PC-9 (cell line): ENCODE measurements at regions not wholly inside any gene's neighbourhood (a gene's known extent, or its start where the extent isn't known, plus 50 kb on each side); places are given as distances from the start of the nearest gene placed in this dataset.

Experiments
- BruUV-seq: library from RNA; stranded (reverse); fragments of 400-500 nt; replicated peaks from 2 replicates; lab custom pipeline; 2021; lab: Mats Ljungman, UMichigan
- CTCF ChIA-PET: fragments of 300-600 bp; sonication (Branson Sonifier 250); formaldehyde crosslinking; loops from one replicate; lab custom pipeline; 2022; ENCODE audit warnings: antibody characterized with exemption; lab: Charles Lee
- POLR2A ChIA-PET: fragments of 300-600 bp; sonication (Branson Sonifier 250); formaldehyde crosslinking; loops from one replicate; lab custom pipeline; 2022; ENCODE audit warnings: antibody characterized with exemption; ENCODE audit not compliant: unreplicated experiment; lab: Charles Lee
- DNase-seq, 2 experiments: peaks; one replicate each; pipeline versions ENCODE4 v3.0.0 to v3.0.0-alpha.2; 2015 to 2022; ENCODE audit warnings: mixed read lengths in 1 of 2
- H2AFZ ChIP-seq: fragments of 200-600 bp; sonication (generic); 2 replicates; pipeline ENCODE4 v1.8.1; 2017; ENCODE audit warnings: antibody characterized with exemption
- H3F3A ChIP-seq: fragments of 200-600 bp; sonication (generic); 2 replicates; pipeline ENCODE4 v1.8.1; 2017; ENCODE audit warnings: antibody characterized with exemption, mild to moderate bottlenecking, low read depth; ENCODE audit not compliant: insufficient read depth
- H3K27ac ChIP-seq: fragments of 200-600 bp; sonication (generic); 2 replicates; pipeline ENCODE4 v1.6.1; 2016; ENCODE audit warnings: mixed run types
- H3K27me3 ChIP-seq: fragments of 200-600 bp; sonication (generic); 2 replicates; pipeline ENCODE4 v1.6.1; 2016; ENCODE audit warnings: low read depth, mixed run types; ENCODE audit not compliant: insufficient read depth
- H3K36me3 ChIP-seq: fragments of 200-600 bp; sonication (generic); 2 replicates; pipeline ENCODE4 v1.6.1; 2016; ENCODE audit warnings: low read depth, mixed run types
- H3K4me1 ChIP-seq: fragments of 200-600 bp; sonication (generic); replicated peaks from 2 replicates; pipeline ENCODE4 v1.6.1; 2016; ENCODE audit warnings: mixed run types; ENCODE audit not compliant: insufficient read depth
- H3K4me2 ChIP-seq: fragments of 200-600 bp; sonication (generic); 2 replicates; pipeline ENCODE4 v1.6.1; 2017; ENCODE audit warnings: mixed run types
- H3K4me3 ChIP-seq: fragments of 200-600 bp; sonication (generic); 2 replicates; pipeline ENCODE4 v1.6.1; 2016; ENCODE audit warnings: mixed run types
- H3K79me2 ChIP-seq: fragments of 200-600 bp; sonication (generic); 2 replicates; pipeline ENCODE4 v1.6.1; 2017; ENCODE audit warnings: low read depth, mixed run types
- H3K9me2 ChIP-seq: fragments of 200-600 bp; sonication (generic); 2 replicates; pipeline ENCODE4 v1.8.1; 2017; ENCODE audit warnings: mild to moderate bottlenecking; ENCODE audit not compliant: insufficient read depth
- H3K9me3 ChIP-seq: fragments of 200-600 bp; sonication (generic); 2 replicates; pipeline ENCODE4 v1.8.1; 2016; ENCODE audit warnings: low read depth; ENCODE audit not compliant: insufficient read depth
- H4K20me1 ChIP-seq: fragments of 200-600 bp; sonication (generic); 2 replicates; pipeline ENCODE4 v1.8.1; 2017; ENCODE audit not compliant: insufficient read depth
- CTCF ChIP-seq: fragments of 200-600 bp; sonication (generic); conservative IDR thresholded peaks from 2 replicates; pipeline ENCODE4 v1.6.1; 2017; ENCODE audit warnings: mixed run types, antibody characterized with exemption, mild to moderate bottlenecking, moderate library complexity
- EZH2 ChIP-seq: fragments of 200-600 bp; sonication (generic); IDR thresholded peaks from 2 replicates; pipeline ENCODE4 v1.8.0; 2017; ENCODE audit warnings: antibody characterized with exemption, low read depth
- intact Hi-C: fragments of 100-400 bp; cut with micrococcal nuclease; formaldehyde crosslinking; loops from one replicate; pipeline ENCODE4 v1.10.0; 2022; ENCODE audit not compliant: unreplicated experiment

- Histone ChIP-seq H3K4me2 (no peak overlapping the region), H3K9me3 (no peaks in the 10 kb centered on the region), H4K20me1 (no peaks in the 10 kb centered on the region; the same call in 1 of the 2 replicates), H3K36me3 (no peaks in the 10 kb centered on the region), H3K4me1 (no peaks in the 10 kb centered on the region), H3K79me2 (0 out of 2 replicates have a peak, but pooled peaks cover 12% of the 10 kb centered on the region), H3K9me2 (no peaks in the 10 kb centered on the region), H3K4me3 (no peak overlapping the region), H3F3A (no peaks in the 10 kb centered on the region), H2AFZ (no peak overlapping the region), H3K27ac (no peak overlapping the region), H3K27me3 (no peaks in the 10 kb centered on the region)
- BruUV-seq: no TSS peak
- intact Hi-C loops: no loop called here
- TF ChIP-seq EZH2: no peak
- DNase-seq: no peak
- POLR2A ChIA-PET: no interaction called here
- CTCF ChIA-PET: no interaction called here
These were observed 222.9 kb upstream of the PWP1 start for GRCh38 chr12:107462428-107463332.

DNA sequence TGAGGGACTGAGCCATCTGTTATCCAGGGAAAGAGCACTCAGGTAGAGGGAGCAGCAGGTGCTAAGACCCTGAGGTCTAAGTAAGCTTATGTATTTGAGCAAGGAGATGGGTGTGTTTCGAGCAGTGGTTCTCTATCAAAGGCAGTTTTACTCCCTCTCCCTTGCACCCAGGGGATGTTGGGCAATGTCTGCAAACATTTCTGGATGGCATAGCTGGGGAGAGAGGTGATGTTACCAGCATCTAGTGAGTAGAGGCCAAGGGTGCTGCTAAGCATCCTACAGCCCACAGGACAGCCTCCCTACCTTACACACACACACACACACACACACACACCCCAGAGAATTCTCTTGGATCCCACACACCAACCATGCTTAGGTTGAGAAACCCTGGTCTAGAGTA, 221.0 kb upstream of the PWP1 start:
- CTCF ChIA-PET: no interaction called here
- H3K27me3 ChIP-seq: no peaks in the 10 kb centered on the region
- H3K4me3 ChIP-seq: no peak overlapping the region
- H2AFZ ChIP-seq: no peak overlapping the region
- no peaks in the 10 kb centered on the region; the same call in 1 of the 2 replicates for H4K20me1 ChIP-seq
- no peaks in the 10 kb centered on the region for H3K36me3 ChIP-seq
- POLR2A ChIA-PET: no interaction called here
- no peaks in the 10 kb centered on the region for H3K4me1 ChIP-seq
- H3K9me2 ChIP-seq: no peaks in the 10 kb centered on the region
- 0 out of 2 replicates have a peak, but pooled peaks cover 12% of the 10 kb centered on the region for H3K79me2 ChIP-seq
- H3K27ac ChIP-seq: no peak overlapping the region
- intact Hi-C loops: no loop called here
- H3K4me2 ChIP-seq: no peak overlapping the region
- H3K9me3 ChIP-seq: no peaks in the 10 kb centered on the region
- no peaks in the 10 kb centered on the region for H3F3A ChIP-seq
- TF ChIP-seq EZH2 (no peak), CTCF (no peak)
- no peak for DNase-seq
- BruUV-seq: no TSS peak

DNA sequence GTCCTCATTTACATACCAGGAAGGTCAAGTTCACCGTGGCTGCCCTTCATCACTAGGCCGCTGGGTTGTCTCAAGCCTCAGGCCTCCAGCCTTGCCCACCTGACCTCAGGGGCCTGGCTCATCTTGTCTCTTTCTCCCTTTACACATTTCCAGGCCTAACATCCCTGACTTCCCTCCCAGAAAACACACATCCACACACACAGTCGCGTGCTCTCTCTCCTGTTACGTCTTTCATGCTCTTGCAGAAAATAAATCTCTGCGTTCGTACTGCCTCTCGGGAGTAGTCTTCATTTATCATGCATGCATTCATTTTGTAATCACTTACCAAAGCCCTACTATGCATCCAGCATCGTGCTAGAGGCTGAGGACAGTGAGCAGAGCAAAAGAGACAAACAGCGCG, 220.0 kb upstream of the PWP1 start:
- H3K4me3 ChIP-seq: no peak overlapping the region
- no peak for DNase-seq
- no peaks in the 10 kb centered on the region for H3F3A ChIP-seq
- no peak for TF ChIP-seq EZH2
- TF ChIP-seq CTCF: no peak
- ChIA-PET POLR2A (no interaction called here), CTCF (no interaction called here)
- no peaks in the 10 kb centered on the region for H3K9me2 ChIP-seq
- H3K4me1 ChIP-seq: no peaks in the 10 kb centered on the region
- no peaks in the 10 kb centered on the region for H3K27me3 ChIP-seq
- 0 out of 2 replicates have a peak, but pooled peaks cover 12% of the 10 kb centered on the region for H3K79me2 ChIP-seq
- no peaks in the 10 kb centered on the region; the same call in 1 of the 2 replicates for H4K20me1 ChIP-seq
- no TSS peak for BruUV-seq
- no peaks in the 10 kb centered on the region for H3K36me3 ChIP-seq
- no peak overlapping the region for H3K4me2 ChIP-seq
- H3K9me3 ChIP-seq: no peaks in the 10 kb centered on the region
- no peak overlapping the region for H3K27ac ChIP-seq
- no peak overlapping the region for H2AFZ ChIP-seq
- intact Hi-C loops: no loop called here
